H1 (cell line): ENCODE measurements at regions not wholly inside any gene's neighbourhood (a gene's known extent, or its start where the extent isn't known, plus 50 kb on each side); places are given as distances from the start of the nearest gene placed in this dataset.

Source experiments
- CTCF ChIA-PET: fragments of 300-600 bp; sonication (Branson Sonifier 250); formaldehyde crosslinking; loops from one replicate; lab custom pipeline; 2021; ENCODE audit not compliant: partially characterized antibody; lab: Charles Lee
- POLR2A ChIA-PET: fragments of 300-600 bp; sonication (Branson Sonifier 250); formaldehyde crosslinking; loops from one replicate; lab custom pipeline; 2021; ENCODE audit warnings: inconsistent platforms; ENCODE audit not compliant: partially characterized antibody; lab: Charles Lee
- DNase-seq, 2 experiments: peaks; one replicate each; pipeline versions ENCODE4 v3.0.0 to v3.0.0-alpha.2; 2010 to 2022; ENCODE audit warnings: low spot score in 2 of 2, low read depth in 1 of 2, mixed read lengths in 1 of 2
- FAIRE-seq: peaks from 2 replicates; lab custom pipeline; 2011; peaks lifted over from hg19 to GRCh38; lab: Jason Lieb, UNC
- H2AFZ ChIP-seq: 2 replicates; pipeline ENCODE4 v1.8.1; 2012; ENCODE audit warnings: low read length, inconsistent platforms
- H2AK5ac ChIP-seq: 2 replicates; pipeline ENCODE4 v1.6.1; 2013; ENCODE audit warnings: low read depth, low read length
- H2BK120ac ChIP-seq: replicated peaks from 2 replicates; pipeline ENCODE3; 2013; ENCODE audit warnings: low read depth, low read length, inconsistent platforms
- H2BK12ac ChIP-seq: 2 replicates; pipeline ENCODE4 v1.6.1; 2013; ENCODE audit warnings: low read depth, low read length
- H2BK15ac ChIP-seq: 2 replicates; pipeline ENCODE4 v1.6.1; 2013; ENCODE audit warnings: low read length
- H2BK20ac ChIP-seq: 2 replicates; pipeline ENCODE4 v1.6.1; 2013; ENCODE audit warnings: low read length
- H2BK5ac ChIP-seq: 2 replicates; pipeline ENCODE4 v1.6.1; 2013; ENCODE audit warnings: low read depth, low read length
- H3K14ac ChIP-seq: 2 replicates; pipeline ENCODE4 v1.6.1; 2013; ENCODE audit warnings: inconsistent platforms; ENCODE audit not compliant: insufficient read length
- H3K18ac ChIP-seq: 2 replicates; pipeline ENCODE4 v1.6.1; 2013; ENCODE audit warnings: low read length; ENCODE audit errors: extremely low read depth
- H3K23ac ChIP-seq: 2 replicates; pipeline ENCODE4 v1.6.1; 2013; ENCODE audit warnings: inconsistent platforms; ENCODE audit not compliant: insufficient read length
- H3K23me2 ChIP-seq: 2 replicates; pipeline ENCODE4 v1.6.1; 2013; ENCODE audit warnings: low read depth, low read length
- H3K27ac ChIP-seq: 2 replicates; pipeline ENCODE4 v1.6.1; 2011; ENCODE audit warnings: low read depth, low read length, inconsistent platforms
- H3K27me3 ChIP-seq, 4 experiments: replicated peaks in 1 of 4; 1 replicate in 1 of 4; 2 replicates in 3 of 4; pipeline versions ENCODE4 v1.6.1 to v1.8.1; 2011 to 2013; ENCODE audit warnings: low read length in 3 of 4, mild to moderate bottlenecking in 3 of 4, inconsistent platforms in 2 of 4, mixed read lengths in 2 of 4, moderate library complexity in 1 of 4; ENCODE audit not compliant: control insufficient read depth in 3 of 4, insufficient read depth in 3 of 4; ENCODE audit errors: extremely low read depth in 1 of 4
- H3K36me3 ChIP-seq, 4 experiments: 2 replicates each; pipeline versions ENCODE4 v1.6.1 to v1.8.1; 2011 to 2013; ENCODE audit warnings: mild to moderate bottlenecking in 4 of 4, low read length in 3 of 4, moderate library complexity in 2 of 4, control low read depth in 1 of 4, inconsistent platforms in 1 of 4; ENCODE audit not compliant: insufficient read depth in 4 of 4, control insufficient read depth in 2 of 4
- H3K4ac ChIP-seq: replicated peaks from 2 replicates; pipeline ENCODE3; 2013; ENCODE audit warnings: low read length, low read depth, mixed read lengths, inconsistent platforms; ENCODE audit not compliant: insufficient read length
- H3K4me1 ChIP-seq, 4 experiments: replicated peaks in 1 of 4; 1 replicate in 1 of 4; 2 replicates in 3 of 4; pipeline versions ENCODE4 v1.6.1 to v1.8.1; 2011 to 2013; ENCODE audit warnings: low read length in 3 of 4, inconsistent platforms in 2 of 4, mixed read lengths in 1 of 4; ENCODE audit not compliant: insufficient read depth in 4 of 4, control insufficient read depth in 3 of 4
- H3K4me2 ChIP-seq, 2 experiments: 2 replicates each; pipeline versions ENCODE4 v1.6.1 to v1.8.1; 2011 to 2013; ENCODE audit warnings: low read depth in 2 of 2, low read length in 2 of 2, control low read depth in 1 of 2, inconsistent platforms in 1 of 2, mild to moderate bottlenecking in 1 of 2; ENCODE audit not compliant: insufficient read depth in 1 of 2
- H3K4me3 ChIP-seq, 4 experiments: fragments of 200-600, 300-600 bp in 1 of 4; sonication (generic), shearing (Covaris generic), sonication (Bioruptor Twin) in 1 of 4; 2 replicates each; pipeline versions ENCODE4 v1.5.1 to v1.8.1; 2011 to 2016; ENCODE audit warnings: low read length in 4 of 4, low read depth in 3 of 4, control low read depth in 2 of 4, inconsistent platforms in 2 of 4, mild to moderate bottlenecking in 2 of 4, mixed read lengths in 1 of 4, moderate library complexity in 1 of 4; ENCODE audit not compliant: insufficient read depth in 2 of 4; ENCODE audit errors: extremely low read depth in 1 of 4
- H3K56ac ChIP-seq: replicated peaks from 2 replicates; pipeline ENCODE3; 2013; ENCODE audit warnings: low read depth, mild to moderate bottlenecking, mixed read lengths, low read length, inconsistent platforms; ENCODE audit not compliant: insufficient read length
- H3K79me1 ChIP-seq: 2 replicates; pipeline ENCODE4 v1.6.1; 2013; ENCODE audit warnings: low read depth, low read length, control low read depth
- H3K79me2 ChIP-seq, 2 experiments: 2 replicates each; pipeline versions ENCODE4 v1.6.1 to v1.8.1; 2012 to 2013; ENCODE audit warnings: low read length in 2 of 2, mild to moderate bottlenecking in 2 of 2, inconsistent platforms in 1 of 2; ENCODE audit not compliant: insufficient read depth in 2 of 2, control insufficient read depth in 1 of 2
- H3K9ac ChIP-seq, 4 experiments: replicated peaks in 1 of 4; 1 replicate in 1 of 4; 2 replicates in 3 of 4; pipeline versions ENCODE4 v1.6.1 to v1.8.1; 2011 to 2013; ENCODE audit warnings: low read depth in 3 of 4, low read length in 3 of 4, control low read depth in 2 of 4, mild to moderate bottlenecking in 2 of 4, moderate library complexity in 2 of 4, inconsistent platforms in 1 of 4; ENCODE audit errors: extremely low read depth in 1 of 4
- H3K9me3 ChIP-seq, 2 experiments: 2 replicates each; pipeline versions ENCODE4 v1.6.1 to v1.8.1; 2012 to 2013; ENCODE audit warnings: mild to moderate bottlenecking in 2 of 2, moderate library complexity in 2 of 2, control low read depth in 1 of 2, inconsistent platforms in 1 of 2, low read depth in 1 of 2, low read length in 1 of 2, mixed read lengths in 1 of 2; ENCODE audit not compliant: insufficient read depth in 2 of 2
- H4K20me1 ChIP-seq, 2 experiments: replicated peaks in 1 of 2; 2 replicates each; pipeline versions ENCODE3 to v1.8.1; 2011 to 2013; ENCODE audit warnings: inconsistent platforms in 2 of 2, low read length in 2 of 2, mild to moderate bottlenecking in 1 of 2; ENCODE audit not compliant: insufficient read depth in 2 of 2, control insufficient read depth in 1 of 2
- H4K5ac ChIP-seq: 2 replicates; pipeline ENCODE4 v1.6.1; 2013; ENCODE audit warnings: low read length, low read depth, mixed read lengths, inconsistent platforms; ENCODE audit not compliant: insufficient read length
- H4K8ac ChIP-seq: 2 replicates; pipeline ENCODE4 v1.8.0; 2013; ENCODE audit warnings: mild to moderate bottlenecking, moderate library complexity, low read length, inconsistent platforms; ENCODE audit not compliant: insufficient read depth; ENCODE audit errors: extremely low read depth
- H4K91ac ChIP-seq: replicated peaks from 2 replicates; pipeline ENCODE3; 2013; ENCODE audit warnings: low read length, mixed read lengths, inconsistent platforms; ENCODE audit not compliant: insufficient read length
- CBX8 ChIP-seq: fragments of 300-800, 300-1000 bp; sonication (generic); IDR thresholded peaks from 2 replicates; pipeline ENCODE4 v1.7.1; 2016; ENCODE audit warnings: low read depth, low read length, borderline replicate concordance
- HDAC6 ChIP-seq: IDR thresholded peaks from one replicate; pipeline ENCODE4 v1.7.1; 2012; ENCODE audit warnings: low read depth, mild to moderate bottlenecking, inconsistent platforms, low read length, moderate library complexity
- KDM1A ChIP-seq: fragments of 200-600, 300-600 bp; sonication (generic); IDR thresholded peaks from 2 replicates; pipeline ENCODE4 v1.7.1; 2016; ENCODE audit warnings: mild to moderate bottlenecking, low read length, borderline replicate concordance
- PHF8 ChIP-seq: fragments of 200-600 bp; sonication (generic); conservative IDR thresholded peaks from 2 replicates; pipeline ENCODE4 v1.7.1; 2012; ENCODE audit warnings: low read depth, mild to moderate bottlenecking, inconsistent platforms, low read length, moderate library complexity
- USF2 ChIP-seq: IDR thresholded peaks from 2 replicates; pipeline ENCODE4 v1.6.1; 2011; ENCODE audit warnings: low read length, improper control_type of control experiment
- WGBS, 2 experiments: shearing (Covaris generic) in 1 of 2; methylation state at CpG; one replicate each; pipeline versions ENCODE4 v1.1.6 to v1.1.7; 2013 to 2015; ENCODE audit warnings: low lambda C conversion rate in 2 of 2, mixed read lengths in 2 of 2, inconsistent platforms in 1 of 2, low coverage in 1 of 2, missing lambda C conversion rate in 1 of 2; ENCODE audit not compliant: insufficient replicate concordance in 2 of 2, insufficient coverage in 1 of 2, insufficient read length in 1 of 2; ENCODE audit errors: extremely low coverage in 1 of 2, missing lambda C conversion rate in 1 of 2; 5-methylcytosine and 5-hydroxymethylcytosine counted together

GRCh38 chr14:71751264-71751663 is 181.0 kb upstream of the RGS6 start:
- Histone ChIP-seq H3K9me3 (peaks cover 7 to 12% of the 10 kb centered on the region in 2 experiments; a peak in 3 of 4 replicates), H3K23me2 (no peaks in the 10 kb centered on the region), H4K20me1 (no peaks in the 10 kb centered on the region), H2BK120ac (no peak overlapping the region), H3K9ac (no peak overlapping the region), H4K91ac (no peak overlapping the region), H3K4me1 (peaks cover 0 to 6% (median 4%) of the 10 kb centered on the region in 4 experiments; a peak in 3 of 7 replicates), H2AK5ac (no peak overlapping the region), H3K56ac (no peak overlapping the region), H3K79me1 (no peaks in the 10 kb centered on the region), H4K8ac (no peak overlapping the region), H2BK15ac (no peak overlapping the region), H3K4me2 (no peak overlapping the region), H3K27ac (no peak overlapping the region), H3K18ac (no peak overlapping the region), H3K27me3 (no peaks in the 10 kb centered on the region), H4K5ac (no peak overlapping the region), H2AFZ (no peak overlapping the region), H3K23ac (no peak overlapping the region), H3K36me3 (no peaks in the 10 kb centered on the region), H3K4ac (no peak overlapping the region), H2BK20ac (no peak overlapping the region), H3K4me3 (no peak overlapping the region), H3K79me2 (no peaks in the 10 kb centered on the region), H3K14ac (no peak overlapping the region), H2BK5ac (no peak overlapping the region), H2BK12ac (no peak overlapping the region)
- 88% methylated on average over 2 of the region's 2 CpGs; no CpG with 5 or more reads in 1 of the 2 experiments for WGBS, 2 experiments
- ChIA-PET POLR2A (no interaction called here), CTCF (interaction anchor here (0.8 to 5.7 kb wide), 12 partner anchors 8 to 644 kb away, joined by 3 to 86 read pairs (median 5); no protein-coding TSS in a partner anchor)
- TF ChIP-seq HDAC6 = no peak
- no peak for TF ChIP-seq CBX8
- TF ChIP-seq PHF8 = no peak
- no peak for TF ChIP-seq KDM1A
- TF ChIP-seq USF2 = no peak
- FAIRE-seq (no peak), DNase-seq (no peak)
